A673 (cell line): ENCODE measurements at regions not wholly inside any gene's neighbourhood (a gene's known extent, or its start where the extent isn't known, plus 50 kb on each side); places are given as distances from the start of the nearest gene placed in this dataset.

Experiments
- EZH2 ChIP-seq: fragments of 200-600 bp; sonication (generic); IDR thresholded peaks from 2 replicates; pipeline ENCODE4 v1.6.1; 2017; ENCODE audit warnings: borderline replicate concordance, low read depth, mild to moderate bottlenecking, mixed read lengths, antibody characterized with exemption, low read length; ENCODE audit not compliant: poor library complexity, severe bottlenecking
- TF ChIP-seq, protein P1 (sequence below): fragments of 300-800, 200-600 bp; sonication (generic); conservative IDR thresholded peaks from 2 replicates; pipeline ENCODE4 v1.5.1; 2017; ENCODE audit warnings: low read depth, mild to moderate bottlenecking, antibody characterized with exemption, low read length, moderate library complexity, mixed read lengths

DNA sequence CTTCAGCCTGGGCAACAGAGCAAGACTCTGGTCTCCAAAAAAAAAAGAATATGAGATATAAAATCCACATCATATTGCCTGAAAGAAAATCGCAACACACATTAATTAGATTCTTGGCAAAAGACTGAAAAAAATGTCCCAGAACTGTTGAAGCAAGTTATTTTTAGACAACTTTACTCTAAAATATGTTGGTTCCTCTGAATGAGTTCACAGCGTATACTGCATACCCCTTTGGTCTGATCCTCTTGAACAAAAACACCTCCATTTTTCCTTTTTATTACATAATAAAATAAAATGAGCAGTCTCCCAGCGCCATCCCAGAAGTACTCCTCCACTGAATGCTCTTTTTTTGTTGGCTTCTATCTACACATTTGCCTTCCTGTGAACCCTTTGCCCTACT, 126.0 kb upstream of the TMEM170B start:
- TF ChIP-seq, protein P1, sequence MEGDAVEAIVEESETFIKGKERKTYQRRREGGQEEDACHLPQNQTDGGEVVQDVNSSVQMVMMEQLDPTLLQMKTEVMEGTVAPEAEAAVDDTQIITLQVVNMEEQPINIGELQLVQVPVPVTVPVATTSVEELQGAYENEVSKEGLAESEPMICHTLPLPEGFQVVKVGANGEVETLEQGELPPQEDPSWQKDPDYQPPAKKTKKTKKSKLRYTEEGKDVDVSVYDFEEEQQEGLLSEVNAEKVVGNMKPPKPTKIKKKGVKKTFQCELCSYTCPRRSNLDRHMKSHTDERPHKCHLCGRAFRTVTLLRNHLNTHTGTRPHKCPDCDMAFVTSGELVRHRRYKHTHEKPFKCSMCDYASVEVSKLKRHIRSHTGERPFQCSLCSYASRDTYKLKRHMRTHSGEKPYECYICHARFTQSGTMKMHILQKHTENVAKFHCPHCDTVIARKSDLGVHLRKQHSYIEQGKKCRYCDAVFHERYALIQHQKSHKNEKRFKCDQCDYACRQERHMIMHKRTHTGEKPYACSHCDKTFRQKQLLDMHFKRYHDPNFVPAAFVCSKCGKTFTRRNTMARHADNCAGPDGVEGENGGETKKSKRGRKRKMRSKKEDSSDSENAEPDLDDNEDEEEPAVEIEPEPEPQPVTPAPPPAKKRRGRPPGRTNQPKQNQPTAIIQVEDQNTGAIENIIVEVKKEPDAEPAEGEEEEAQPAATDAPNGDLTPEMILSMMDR, result no peak
- TF ChIP-seq EZH2, result no peak
